DND-41 (cell line): ENCODE measurements at regions not wholly inside any gene's neighbourhood (a gene's known extent, or its start where the extent isn't known, plus 50 kb on each side); places are given as distances from the start of the nearest gene placed in this dataset.

Experiments
- ATAC-seq: fragments of 200-7000 bp; cut with Tn5 transposase; 3 replicates; pipeline ENCODE4 v1.9.1; 2021; ENCODE audit warnings: low read depth; ENCODE audit not compliant: insufficient read depth
- DNase-seq: peaks from one replicate; pipeline ENCODE4 v3.0.0-alpha.2; 2020
- H2AFZ ChIP-seq: 2 replicates; pipeline ENCODE4 v1.6.0; 2012; ENCODE audit warnings: low read depth, low read length
- H3K27ac ChIP-seq: 2 replicates; pipeline ENCODE4 v1.5.1; 2012; ENCODE audit warnings: low read length, inconsistent platforms
- H3K27me3 ChIP-seq: fragments of 200-600 bp; sonication (generic); 2 replicates; pipeline ENCODE4 v1.6.0; 2012; ENCODE audit warnings: low read length, mild to moderate bottlenecking, inconsistent platforms; ENCODE audit not compliant: insufficient read depth, poor library complexity
- H3K36me3 ChIP-seq: 2 replicates; pipeline ENCODE4 v1.5.1; 2012; ENCODE audit warnings: low read length, inconsistent platforms; ENCODE audit not compliant: insufficient read depth
- H3K4me1 ChIP-seq: 2 replicates; pipeline ENCODE4 v1.5.1; 2012; ENCODE audit warnings: mild to moderate bottlenecking, low read length; ENCODE audit not compliant: insufficient read depth
- H3K4me2 ChIP-seq: 2 replicates; pipeline ENCODE4 v1.6.0; 2012; ENCODE audit warnings: mild to moderate bottlenecking, moderate library complexity, low read length, inconsistent platforms; ENCODE audit not compliant: insufficient read depth
- H3K4me3 ChIP-seq, 2 experiments: fragments of 200-600 bp in 1 of 2; shearing (Covaris generic) in 1 of 2; 2 replicates each; pipeline ENCODE4 v1.5.1; 2012 to 2016; ENCODE audit warnings: inconsistent platforms in 2 of 2, low read length in 2 of 2, mild to moderate bottlenecking in 2 of 2, low read depth in 1 of 2, moderate library complexity in 1 of 2
- H3K79me2 ChIP-seq: 2 replicates; pipeline ENCODE4 v1.6.0; 2012; ENCODE audit warnings: low read length, inconsistent platforms; ENCODE audit not compliant: insufficient read depth
- H3K9ac ChIP-seq: 2 replicates; pipeline ENCODE4 v1.6.0; 2012; ENCODE audit warnings: low read depth, mild to moderate bottlenecking, inconsistent platforms, low read length, moderate library complexity
- H3K9me3 ChIP-seq: 2 replicates; pipeline ENCODE4 v1.5.1; 2012; ENCODE audit warnings: low read length, moderate library complexity, mild to moderate bottlenecking, inconsistent platforms; ENCODE audit not compliant: insufficient read depth, severe bottlenecking
- H4K20me1 ChIP-seq: 2 replicates; pipeline ENCODE4 v1.6.0; 2012; ENCODE audit warnings: low read length; ENCODE audit not compliant: insufficient read depth
- EZH2 ChIP-seq: IDR thresholded peaks from 3 replicates; pipeline ENCODE4 v1.6.1; 2012; ENCODE audit warnings: borderline replicate concordance, low read depth, mild to moderate bottlenecking, moderate library complexity, low read length, inconsistent platforms; ENCODE audit not compliant: severe bottlenecking
- TF ChIP-seq, protein P1 (sequence below): IDR thresholded peaks from 2 replicates; pipeline ENCODE4 v1.5.1; 2012; ENCODE audit warnings: borderline replicate concordance, low read length, moderate library complexity, mild to moderate bottlenecking; ENCODE audit not compliant: poor library complexity, severe bottlenecking; ENCODE audit errors: extremely low read depth

DNA sequence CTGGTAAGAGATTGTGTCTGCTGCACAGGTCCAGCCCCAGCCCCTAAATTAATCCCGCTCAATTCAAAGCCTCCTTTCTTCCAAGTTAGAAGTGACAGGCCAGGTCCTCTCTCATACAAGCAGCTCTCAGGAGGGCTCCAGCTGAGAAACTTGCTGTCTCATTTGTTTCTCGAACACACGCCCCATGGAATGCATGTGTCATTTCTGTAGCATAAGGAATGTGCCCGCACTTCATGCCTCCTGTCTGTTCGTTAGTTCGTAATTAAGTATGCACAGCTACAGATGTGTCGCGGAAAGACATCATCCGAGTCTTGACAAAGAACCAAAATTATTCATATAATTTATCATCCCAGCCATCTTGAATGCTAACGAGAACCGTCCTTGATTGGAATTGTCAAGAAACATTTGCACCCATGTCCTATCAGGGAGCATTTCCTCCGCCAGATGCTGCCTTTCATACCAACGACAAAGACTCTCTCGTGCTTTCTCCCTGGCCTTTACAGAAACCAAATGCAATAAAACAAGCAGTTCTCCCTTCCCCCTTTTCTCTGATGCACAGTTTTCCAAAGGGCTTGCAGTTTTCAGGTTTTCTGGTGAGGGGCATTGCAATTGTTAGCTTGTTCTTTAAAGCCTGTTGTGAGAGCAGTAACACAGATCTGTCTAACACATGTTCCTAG lies 133.5 kb downstream of the UQCRFS1 start:
- H3K4me3 ChIP-seq = no peak overlapping the region
- H2AFZ ChIP-seq = no peak overlapping the region
- H3K9me3 ChIP-seq = no peaks in the 10 kb centered on the region
- ATAC-seq = no peak
- TF ChIP-seq EZH2 = no peak
- no peaks in the 10 kb centered on the region for H3K4me1 ChIP-seq
- H3K4me2 ChIP-seq = no peak overlapping the region
- no peaks in the 10 kb centered on the region for H3K36me3 ChIP-seq
- H4K20me1 ChIP-seq = 0 out of 2 replicates have a peak, but pooled peaks cover 2% of the 10 kb centered on the region
- no peak overlapping the region for H3K27ac ChIP-seq
- peaks cover 2% of the 10 kb centered on the region for H3K27me3 ChIP-seq
- no peaks in the 10 kb centered on the region for H3K79me2 ChIP-seq
- no peak overlapping the region for H3K9ac ChIP-seq
- no peak for DNase-seq

DNA sequence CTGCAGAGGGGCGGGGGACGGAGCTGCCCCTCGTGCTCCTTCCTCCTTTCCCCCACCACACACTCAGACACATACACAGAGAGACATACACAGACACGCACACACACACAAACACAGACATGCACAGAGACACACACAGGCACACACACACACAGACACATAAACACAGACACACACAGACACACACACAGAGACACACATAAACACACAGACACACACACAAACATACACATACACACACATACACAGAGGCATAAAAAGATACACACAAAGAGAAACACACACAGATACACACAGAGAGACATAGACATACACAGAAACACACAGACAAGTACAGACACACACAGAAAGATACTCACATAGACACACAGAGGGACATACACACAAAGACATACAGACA lies 136.0 kb downstream of the UQCRFS1 start:
- no peak for ATAC-seq
- Histone ChIP-seq H3K4me3 (no peak overlapping the region), H3K27ac (no peak overlapping the region), H3K27me3 (peaks cover 2% of the 10 kb centered on the region), H3K4me1 (no peaks in the 10 kb centered on the region), H4K20me1 (0 out of 2 replicates have a peak, but pooled peaks cover 2% of the 10 kb centered on the region), H3K4me2 (no peak overlapping the region), H3K9me3 (no peaks in the 10 kb centered on the region), H2AFZ (no peak overlapping the region), H3K79me2 (no peaks in the 10 kb centered on the region), H3K36me3 (no peaks in the 10 kb centered on the region), H3K9ac (no peak overlapping the region)
- no peak for TF ChIP-seq EZH2
- TF ChIP-seq, protein P1, sequence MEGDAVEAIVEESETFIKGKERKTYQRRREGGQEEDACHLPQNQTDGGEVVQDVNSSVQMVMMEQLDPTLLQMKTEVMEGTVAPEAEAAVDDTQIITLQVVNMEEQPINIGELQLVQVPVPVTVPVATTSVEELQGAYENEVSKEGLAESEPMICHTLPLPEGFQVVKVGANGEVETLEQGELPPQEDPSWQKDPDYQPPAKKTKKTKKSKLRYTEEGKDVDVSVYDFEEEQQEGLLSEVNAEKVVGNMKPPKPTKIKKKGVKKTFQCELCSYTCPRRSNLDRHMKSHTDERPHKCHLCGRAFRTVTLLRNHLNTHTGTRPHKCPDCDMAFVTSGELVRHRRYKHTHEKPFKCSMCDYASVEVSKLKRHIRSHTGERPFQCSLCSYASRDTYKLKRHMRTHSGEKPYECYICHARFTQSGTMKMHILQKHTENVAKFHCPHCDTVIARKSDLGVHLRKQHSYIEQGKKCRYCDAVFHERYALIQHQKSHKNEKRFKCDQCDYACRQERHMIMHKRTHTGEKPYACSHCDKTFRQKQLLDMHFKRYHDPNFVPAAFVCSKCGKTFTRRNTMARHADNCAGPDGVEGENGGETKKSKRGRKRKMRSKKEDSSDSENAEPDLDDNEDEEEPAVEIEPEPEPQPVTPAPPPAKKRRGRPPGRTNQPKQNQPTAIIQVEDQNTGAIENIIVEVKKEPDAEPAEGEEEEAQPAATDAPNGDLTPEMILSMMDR = no peak
- no peak for DNase-seq

DNA sequence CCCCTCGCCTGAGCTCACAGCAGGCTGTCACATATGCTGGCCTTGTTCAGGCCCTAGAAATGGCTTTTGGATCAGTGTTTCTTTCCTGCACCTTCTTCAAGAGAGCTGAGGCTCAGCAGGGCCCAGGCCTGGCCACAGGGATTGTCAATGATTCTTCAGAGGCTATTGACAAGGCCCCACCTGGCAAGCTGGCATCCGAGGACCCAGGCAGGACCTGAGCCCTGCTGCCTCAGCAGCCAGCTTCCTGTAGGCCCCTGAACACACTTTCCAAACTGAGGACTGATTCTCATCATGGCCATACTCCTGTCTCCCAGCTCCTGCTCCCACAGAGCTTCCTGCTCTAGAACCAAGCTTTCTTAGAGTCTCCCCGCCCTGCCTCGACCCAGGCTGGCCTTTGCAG lies 136.8 kb downstream of the UQCRFS1 start:
- no peak overlapping the region for H3K4me3 ChIP-seq
- H3K4me1 ChIP-seq = no peaks in the 10 kb centered on the region
- H3K4me2 ChIP-seq = no peak overlapping the region
- 0 out of 2 replicates have a peak, but pooled peaks cover 2% of the 10 kb centered on the region for H4K20me1 ChIP-seq
- H2AFZ ChIP-seq = no peak overlapping the region
- TF ChIP-seq, protein P1 = no peak
- no peak for TF ChIP-seq EZH2
- H3K27ac ChIP-seq = no peak overlapping the region
- no peaks in the 10 kb centered on the region for H3K79me2 ChIP-seq
- no peaks in the 10 kb centered on the region for H3K9me3 ChIP-seq
- H3K36me3 ChIP-seq = no peaks in the 10 kb centered on the region
- no peak overlapping the region for H3K9ac ChIP-seq
- peaks cover 1% of the 10 kb centered on the region for H3K27me3 ChIP-seq
- no peak for DNase-seq
- ATAC-seq = no peak

DNA sequence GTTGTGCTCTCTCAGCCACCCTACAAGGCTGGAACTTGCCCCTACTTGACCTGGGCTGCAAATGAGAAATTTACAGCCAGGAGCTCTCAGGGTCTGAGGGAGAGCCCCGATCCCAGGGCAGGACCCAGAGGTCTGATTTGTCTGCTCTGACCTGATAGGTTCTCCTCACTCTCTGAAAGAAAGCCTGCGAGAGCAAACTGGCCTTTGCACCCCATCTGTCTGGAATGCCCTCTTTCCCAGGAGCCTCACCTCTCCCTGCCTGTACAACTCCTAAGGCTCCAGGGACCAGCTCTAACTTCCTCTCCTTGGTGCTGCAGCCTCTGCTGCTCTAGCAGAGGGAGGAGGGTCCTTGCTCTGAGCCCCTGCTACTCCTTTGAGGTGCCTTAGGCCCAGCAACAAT lies 137.8 kb downstream of the UQCRFS1 start:
- Histone ChIP-seq H3K9ac (no peak overlapping the region), H3K9me3 (no peaks in the 10 kb centered on the region), H3K79me2 (no peaks in the 10 kb centered on the region), H3K4me1 (no peaks in the 10 kb centered on the region), H3K27ac (no peak overlapping the region), H3K27me3 (no peaks in the 10 kb centered on the region), H2AFZ (no peak overlapping the region), H3K4me2 (no peak overlapping the region), H3K36me3 (no peaks in the 10 kb centered on the region), H3K4me3 (no peak overlapping the region), H4K20me1 (0 out of 2 replicates have a peak, but pooled peaks cover 2% of the 10 kb centered on the region)
- DNase-seq (no peak), ATAC-seq (no peak)
- no peak for TF ChIP-seq EZH2
- TF ChIP-seq, protein P1 = no peak
